Stimulated activated CD4-positive, alpha-beta T cell treated with anti-CD3 and anti-CD28 coated beads, Interleukin-12 subunit alpha, Interleukin-12 subunit beta, amount 100 ng/mL, for 4 hours (primary cell): ENCODE measurements at regions not wholly inside any gene's neighbourhood (a gene's known extent, or its start where the extent isn't known, plus 50 kb on each side); places are given as distances from the start of the nearest gene placed in this dataset.
"Not testable (repeated sequence)": the region's sequence is repeated elsewhere in the genome, so short reads cannot be mapped to it uniquely, and the experiment has no call there.

Experiments
- DNase-seq: peaks from one replicate; pipeline ENCODE4 v3.0.0-alpha.2; 2020

GRCh38 chr5:174498575-174498974 is 225.8 kb upstream of the MSX2 start:
- not testable (repeated sequence) for DNase-seq

- DNase-seq: no peak
These were observed 223.7 kb upstream of the MSX2 start for GRCh38 chr5:174500636-174501035.

- DNase-seq: no peak
These were observed 222.8 kb upstream of the MSX2 start for GRCh38 chr5:174501461-174502069.

GRCh38 chr5:174503086-174503460 is 221.3 kb upstream of the MSX2 start:
- no peak for DNase-seq

DNA sequence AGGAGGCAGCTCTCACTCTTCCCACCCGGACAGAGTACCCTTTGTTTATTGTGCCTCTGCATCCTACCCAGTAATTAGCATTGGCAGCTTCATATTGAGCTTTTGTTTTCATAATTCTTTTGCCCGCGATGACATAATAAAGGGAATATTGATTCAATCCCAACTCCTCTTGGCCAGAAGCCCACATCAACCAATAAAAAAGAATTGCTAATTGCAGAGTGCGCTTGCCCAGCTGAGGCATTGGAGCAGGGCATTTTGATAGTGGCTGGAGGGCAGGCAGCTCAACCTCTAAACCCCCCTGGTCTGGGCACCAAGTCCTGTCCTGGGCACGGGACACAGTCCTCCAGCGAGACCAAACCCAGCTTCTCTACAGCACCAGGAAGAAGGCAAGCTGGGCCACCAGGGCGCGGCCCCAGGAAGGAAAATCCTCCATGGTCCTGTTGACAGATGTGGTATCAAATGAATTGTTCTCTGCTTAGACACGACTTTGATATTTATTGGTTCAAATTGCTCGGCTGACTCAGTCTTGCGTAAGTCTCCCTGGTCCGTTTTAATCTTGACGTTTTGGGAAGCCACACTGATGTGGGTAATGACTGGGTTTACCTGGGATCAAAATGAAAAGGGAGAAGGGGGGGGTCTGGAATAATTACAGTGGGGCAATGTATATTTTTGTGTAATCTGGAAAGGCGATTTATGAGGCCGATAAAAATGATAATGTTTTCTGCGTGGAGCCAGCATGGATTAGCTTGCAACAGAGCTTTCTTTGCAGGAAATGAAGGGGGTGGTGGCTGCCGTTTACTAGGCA is 220.7 kb upstream of the MSX2 start:
- DNase-seq: no peak

GRCh38 chr5:174504266-174504726 is 220.1 kb upstream of the MSX2 start:
- DNase-seq: no peak

- no peak for DNase-seq
These were observed 218.8 kb upstream of the MSX2 start for GRCh38 chr5:174505621-174506020.

GRCh38 chr5:174510782-174511453 is 213.5 kb upstream of the MSX2 start:
- not testable (repeated sequence) for DNase-seq

- DNase-seq: no peak
These were observed 212.6 kb upstream of the MSX2 start for GRCh38 chr5:174511714-174512253.

GRCh38 chr5:174514325-174514724 is 210.1 kb upstream of the MSX2 start:
- DNase-seq: no peak

DNA sequence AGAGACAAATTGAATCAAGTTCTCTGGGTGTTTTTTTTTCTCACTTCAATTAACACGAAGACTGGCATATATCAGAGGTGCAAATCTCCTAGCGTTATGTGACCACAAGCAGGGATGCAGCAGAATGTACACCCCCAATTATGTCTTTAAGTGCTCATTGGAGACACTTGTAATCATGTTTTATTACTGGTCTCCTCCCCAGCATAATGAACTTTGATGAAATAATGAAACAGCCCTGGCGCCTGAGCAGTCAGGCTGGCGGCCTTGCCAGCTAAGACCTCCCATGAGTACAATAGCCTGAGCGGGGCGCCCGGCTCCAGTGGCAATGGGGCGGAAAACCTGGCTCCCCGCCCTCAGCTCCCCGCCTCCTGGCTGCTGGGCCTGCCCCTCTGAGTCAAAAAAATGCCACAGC is 209.4 kb upstream of the MSX2 start:
- DNase-seq: no peak

DNA sequence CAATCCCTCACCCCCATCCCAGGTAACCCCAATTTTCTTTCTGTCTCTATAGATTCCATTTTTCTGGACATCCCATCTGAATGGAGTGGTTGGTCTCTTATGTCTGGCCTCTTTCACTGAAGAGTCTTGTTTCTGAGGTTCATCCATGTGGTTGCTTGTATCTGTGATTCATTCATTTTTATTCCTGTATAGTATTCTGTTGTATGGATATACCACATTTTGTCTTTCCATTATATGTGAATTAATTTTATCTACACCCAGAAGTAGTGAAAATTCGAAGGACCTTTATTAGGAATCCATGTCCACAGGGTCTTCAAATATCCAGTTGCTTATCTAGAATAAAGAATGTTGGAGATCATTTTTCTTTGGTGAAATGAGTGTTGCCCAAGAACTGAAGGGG is 207.6 kb upstream of the MSX2 start:
- no peak for DNase-seq

- no peak for DNase-seq
These were observed 205.9 kb upstream of the MSX2 start for GRCh38 chr5:174518512-174518911.

- DNase-seq: no peak
These were observed 203.7 kb upstream of the MSX2 start for GRCh38 chr5:174520420-174521396.

DNA sequence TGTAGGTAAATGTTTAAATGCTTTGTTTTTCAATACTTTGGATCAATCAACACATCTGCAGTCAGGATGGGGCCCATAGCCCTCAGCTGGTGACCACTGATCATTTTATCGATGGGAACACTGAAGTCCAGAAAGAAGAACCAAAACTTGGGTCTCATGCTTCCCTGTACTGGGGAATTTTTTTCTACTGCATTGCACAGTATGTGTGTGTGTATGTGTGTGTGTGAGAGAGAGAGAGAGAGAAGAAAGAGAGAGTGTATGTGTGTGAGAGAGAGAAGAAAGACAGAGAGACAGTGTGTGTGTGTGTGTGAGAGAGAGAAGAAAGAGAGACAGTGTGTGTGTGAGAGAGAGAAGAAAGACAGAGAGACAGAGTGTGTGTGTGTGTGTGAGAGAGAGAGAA is 202.9 kb upstream of the MSX2 start:
- no peak for DNase-seq

DNA sequence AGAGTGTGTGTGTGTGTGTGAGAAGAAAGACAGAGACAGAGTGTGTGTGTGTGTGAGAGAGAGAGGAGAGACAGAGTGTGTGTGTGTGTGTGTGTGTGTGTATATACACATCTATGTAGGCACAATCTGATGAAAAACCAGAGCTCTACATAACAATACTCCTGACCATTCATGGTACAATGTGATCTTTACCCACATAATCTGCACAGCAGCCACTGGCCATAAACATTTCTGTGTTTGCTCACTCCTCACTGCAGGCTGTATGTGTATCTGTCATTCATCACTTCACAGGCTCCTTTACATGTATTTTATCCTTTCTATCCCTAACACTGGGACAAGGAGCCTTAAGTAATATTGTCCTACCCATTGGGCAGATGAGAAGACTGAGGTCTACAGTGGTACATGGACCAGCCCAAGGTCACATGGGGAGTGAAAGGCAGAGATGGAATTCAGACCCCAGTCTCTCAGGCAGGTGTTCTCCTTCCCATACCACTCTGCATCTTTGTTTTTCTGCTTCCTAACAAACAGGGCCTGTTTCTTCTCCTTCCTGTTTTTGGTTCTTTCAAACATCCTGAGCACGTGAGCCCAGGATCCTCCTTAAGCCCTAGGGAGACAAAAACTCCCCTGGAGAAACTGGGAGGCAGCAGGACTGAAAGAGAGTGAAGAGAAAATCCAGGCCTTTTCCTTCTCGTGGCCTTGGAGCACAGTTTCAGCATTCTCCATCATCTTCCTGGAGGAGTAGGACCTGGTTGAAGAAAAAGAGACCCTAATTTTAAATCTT is 201.7 kb upstream of the MSX2 start:
- DNase-seq: no peak

GRCh38 chr5:174523311-174524071 is 200.9 kb upstream of the MSX2 start:
- no peak for DNase-seq

GRCh38 chr5:174524351-174524750 is 200.0 kb upstream of the MSX2 start:
- no peak for DNase-seq

DNA sequence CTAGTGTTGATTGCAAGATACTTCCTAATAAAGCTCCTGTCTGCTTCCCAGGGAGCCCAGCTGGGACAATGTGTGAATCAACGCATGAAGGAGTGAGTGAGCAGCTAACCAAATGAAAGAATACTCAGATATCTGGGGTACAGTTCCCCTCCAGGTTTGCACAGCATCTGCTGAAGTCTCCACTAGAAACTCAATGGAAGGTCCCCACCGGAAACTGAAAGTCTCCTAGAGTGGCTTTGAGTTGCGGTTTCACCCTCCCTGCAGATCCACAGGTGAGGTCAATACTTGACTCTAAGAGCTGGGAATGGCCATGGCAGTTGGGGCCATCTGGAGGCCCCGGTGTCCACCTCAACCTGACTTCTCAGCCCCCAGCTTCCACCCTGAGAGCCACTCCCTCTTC is 198.2 kb upstream of the MSX2 start:
- DNase-seq: no peak

GRCh38 chr5:174527916-174528540 is 196.4 kb upstream of the MSX2 start:
- DNase-seq: no peak
